ENCODE measurements at regions not wholly inside any gene's neighbourhood (a gene's known extent, or its start where the extent isn't known, plus 50 kb on each side); places are given as distances from the start of the nearest gene placed in this dataset.
"Not testable (repeated sequence)": the region's sequence is repeated elsewhere in the genome, so short reads cannot be mapped to it uniquely, and the experiment has no call there.

DNA sequence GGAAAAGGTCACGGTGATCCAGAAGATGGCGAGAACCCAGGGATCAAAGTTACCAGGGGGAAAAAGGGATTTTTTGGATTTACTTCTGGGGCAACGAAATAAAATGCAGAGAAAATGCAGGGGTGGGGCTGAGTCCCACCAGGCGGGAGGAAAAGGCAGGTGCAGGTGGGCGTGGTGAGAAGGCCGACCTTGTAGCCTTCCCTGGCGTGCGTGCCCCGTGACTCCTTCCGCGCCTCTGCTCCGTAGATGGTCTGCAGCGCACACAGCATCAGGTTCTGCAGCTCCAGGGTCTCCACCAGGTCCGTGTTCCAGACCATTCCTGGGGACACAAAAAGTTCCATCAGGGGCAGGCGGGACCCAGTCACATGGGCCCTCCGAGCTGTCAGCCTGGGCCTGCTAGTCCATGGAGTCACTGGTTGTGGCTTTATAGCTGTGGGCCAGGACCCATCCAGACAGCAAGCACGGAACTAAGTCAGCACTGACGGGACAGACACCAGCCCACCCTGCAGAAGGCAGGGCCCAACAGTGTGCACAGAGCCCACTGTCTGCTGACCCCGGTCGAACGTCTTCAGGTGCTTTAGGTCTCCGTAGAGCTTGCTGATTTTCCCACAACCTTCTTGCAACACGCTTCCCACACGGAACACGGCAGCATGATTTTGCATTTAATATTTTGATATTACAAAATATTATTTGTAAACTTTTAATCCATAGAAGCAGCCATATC is 52.4 kb upstream of the LPCAT1 start:
- DNase-seq, result not testable (repeated sequence)

DNA sequence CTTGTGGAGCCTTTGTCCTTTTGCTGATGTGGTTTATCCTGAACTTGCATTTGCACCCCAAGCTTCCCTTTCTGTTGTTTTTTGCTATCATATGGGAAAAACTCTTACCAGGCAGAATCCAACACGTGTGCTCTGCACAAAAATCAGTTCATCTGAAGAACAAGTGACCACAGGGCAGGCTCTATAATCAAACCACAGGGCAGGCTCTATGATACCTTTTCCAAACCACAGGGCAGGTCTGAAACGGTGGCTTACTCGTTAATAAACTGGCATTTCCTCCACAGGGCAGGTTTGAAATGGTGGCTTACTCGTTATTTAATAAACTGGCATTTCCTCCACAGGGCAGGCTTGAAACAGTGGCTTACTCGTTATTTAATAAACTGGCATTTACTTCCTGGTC is 51.7 kb upstream of the LPCAT1 start:
- not testable (repeated sequence) for DNase-seq

DNA sequence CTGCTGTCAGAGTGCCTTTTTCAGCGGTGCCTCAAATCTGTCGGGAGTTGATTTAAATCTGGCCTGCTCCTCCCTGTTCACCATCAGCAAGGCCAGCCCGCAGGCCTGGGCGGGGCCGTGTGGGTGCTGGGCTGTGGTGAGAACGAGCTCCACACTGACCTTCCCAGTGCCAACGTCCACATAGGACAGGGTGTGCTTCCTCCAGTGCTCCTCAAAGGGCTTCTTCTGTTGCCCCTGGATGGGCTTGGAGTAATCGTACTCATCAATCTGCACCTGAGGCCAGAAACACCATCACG is 50.2 kb upstream of the LPCAT1 start:
- DNase-seq, result not testable (repeated sequence)

DNA sequence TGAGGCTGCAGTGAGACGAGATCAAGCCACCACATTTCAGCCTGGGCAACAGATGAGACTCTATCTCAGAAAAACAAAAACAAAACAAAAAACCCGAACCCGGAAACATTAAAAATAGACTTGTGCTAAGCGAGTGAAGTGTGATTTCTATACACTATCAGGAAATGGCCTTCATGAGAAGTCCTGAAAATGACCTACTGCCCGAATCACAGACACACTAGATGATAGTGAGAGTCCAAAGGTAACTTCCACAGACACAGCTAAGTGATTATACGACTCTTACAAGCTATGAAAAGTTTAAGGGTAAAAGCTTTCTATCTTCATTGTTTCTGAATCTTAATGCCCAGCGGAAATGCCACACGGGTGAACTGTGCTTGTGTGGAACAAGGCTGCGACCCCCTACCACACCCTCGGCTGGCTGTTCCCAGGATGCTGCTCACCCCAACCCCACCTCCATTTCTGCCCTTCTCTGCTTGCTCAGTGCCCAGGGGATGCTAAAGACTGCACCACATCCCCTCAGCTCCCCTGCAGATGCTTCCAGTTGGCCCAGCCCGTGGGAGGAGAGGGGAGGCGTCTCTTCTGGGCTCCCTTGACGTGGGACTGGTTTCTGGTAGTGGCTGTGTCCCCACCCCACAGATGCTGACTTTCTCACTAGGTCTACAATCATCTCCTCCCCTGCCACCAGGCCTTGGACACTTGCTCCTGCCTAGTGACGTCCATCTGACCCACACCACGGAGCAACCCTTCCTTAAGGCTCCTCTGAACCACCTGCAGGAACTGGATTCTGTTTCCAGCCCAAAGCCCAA is 49.7 kb upstream of the LPCAT1 start:
- not testable (repeated sequence) for DNase-seq

Measured in CD4-positive, alpha-beta T cell treated with Interleukin-6 for 4 hours (primary cell).